Panc1 (cell line): ENCODE measurements at regions not wholly inside any gene's neighbourhood (a gene's known extent, or its start where the extent isn't known, plus 50 kb on each side); places are given as distances from the start of the nearest gene placed in this dataset.

Experiments
- ATAC-seq: fragments of 200-7000 bp; cut with Tn5 transposase; 2 replicates; pipeline ENCODE4 v1.9.1; 2020; ENCODE audit warnings: mild to moderate bottlenecking, moderate library complexity
- BruUV-seq: library from RNA; stranded (reverse); fragments of 400-500 nt; replicated peaks from 2 replicates; lab custom pipeline; 2021; lab: Mats Ljungman, UMichigan
- CTCF ChIA-PET: fragments of 300-600 bp; sonication (Branson Sonifier 250); formaldehyde crosslinking; loops from one replicate; lab custom pipeline; 2022; ENCODE audit warnings: antibody characterized with exemption; lab: Charles Lee
- POLR2A ChIA-PET: fragments of 300-600 bp; sonication (Branson Sonifier 250); formaldehyde crosslinking; loops from one replicate; lab custom pipeline; 2022; ENCODE audit warnings: antibody characterized with exemption; lab: Charles Lee
- DNase-seq: peaks from one replicate; pipeline ENCODE4 v3.0.0-alpha.2; 2010; ENCODE audit warnings: low read depth, low spot score
- H3K27ac ChIP-seq: 2 replicates; pipeline ENCODE4 v1.5.1; 2011; ENCODE audit warnings: mild to moderate bottlenecking, low read length, inconsistent platforms
- H3K27me3 ChIP-seq: fragments of 200-500 bp; sonication (Bioruptor generic); 2 replicates; pipeline ENCODE4 v1.6.0; 2014; ENCODE audit warnings: low read length, inconsistent platforms; ENCODE audit not compliant: control insufficient read depth, insufficient read depth
- H3K36me3 ChIP-seq: fragments of 200-500 bp; sonication (Bioruptor generic); 2 replicates; pipeline ENCODE4 v1.5.1; 2014; ENCODE audit warnings: inconsistent platforms, mild to moderate bottlenecking, low read length, moderate library complexity; ENCODE audit not compliant: control insufficient read depth, insufficient read depth
- H3K4me1 ChIP-seq: 2 replicates; pipeline ENCODE4 v1.5.1; 2011; ENCODE audit warnings: inconsistent platforms, mild to moderate bottlenecking, low read length, moderate library complexity; ENCODE audit not compliant: control insufficient read depth, insufficient read depth
- H3K4me3 ChIP-seq, 2 experiments: 2 replicates each; pipeline ENCODE4 v1.5.1; 2011 to 2012; ENCODE audit warnings: low read depth in 2 of 2, low read length in 2 of 2, mild to moderate bottlenecking in 2 of 2, inconsistent platforms in 1 of 2, moderate library complexity in 1 of 2
- H3K9me3 ChIP-seq: fragments of 200-500 bp; sonication (Bioruptor generic); 2 replicates; pipeline ENCODE4 v1.5.1; 2014; ENCODE audit warnings: low read depth, mild to moderate bottlenecking, inconsistent platforms, low read length, moderate library complexity; ENCODE audit not compliant: control insufficient read depth, insufficient read depth
- POLR2AphosphoS5 ChIP-seq: IDR thresholded peaks from 2 replicates; pipeline ENCODE4 v1.6.1; 2012; ENCODE audit warnings: mild to moderate bottlenecking, low read depth, low read length, moderate library complexity
- SIN3A ChIP-seq: IDR thresholded peaks from 2 replicates; pipeline ENCODE4 v1.6.1; 2012; ENCODE audit warnings: low read depth, mild to moderate bottlenecking, low read length, moderate library complexity, borderline replicate concordance; ENCODE audit not compliant: insufficient read depth
- TCF7L2 ChIP-seq: IDR thresholded peaks from 2 replicates; pipeline ENCODE4 v1.6.1; 2011; ENCODE audit warnings: mild to moderate bottlenecking, low read depth, low read length, inconsistent platforms
- in situ Hi-C: cut with HindIII; loops from 2 replicates; pipeline ENCODE4 v1.10.0; 2016; ENCODE audit warnings: low sequenced_read_pairs, low pct_unique_long_range_greater_than_20kb
- intact Hi-C: fragments of 100-400 bp; cut with micrococcal nuclease; formaldehyde crosslinking; loops from one replicate; pipeline ENCODE4 v1.10.0; 2022; ENCODE audit not compliant: unreplicated experiment
- TF ChIP-seq, protein P1 (sequence below), 2 experiments: IDR thresholded peaks; 2 replicates each; pipeline ENCODE4 v1.6.1; 2011 to 2012; ENCODE audit warnings: low read depth in 2 of 2, control low read depth in 1 of 2, low read length in 1 of 2, mild to moderate bottlenecking in 1 of 2, moderate library complexity in 1 of 2; ENCODE audit not compliant: insufficient read depth in 1 of 2
- TF ChIP-seq, protein P2 (sequence below): fragments of 450-650 bp; IDR thresholded peaks from 2 replicates; pipeline ENCODE4 v1.5.1; 2017; ENCODE audit warnings: mild to moderate bottlenecking

DNA sequence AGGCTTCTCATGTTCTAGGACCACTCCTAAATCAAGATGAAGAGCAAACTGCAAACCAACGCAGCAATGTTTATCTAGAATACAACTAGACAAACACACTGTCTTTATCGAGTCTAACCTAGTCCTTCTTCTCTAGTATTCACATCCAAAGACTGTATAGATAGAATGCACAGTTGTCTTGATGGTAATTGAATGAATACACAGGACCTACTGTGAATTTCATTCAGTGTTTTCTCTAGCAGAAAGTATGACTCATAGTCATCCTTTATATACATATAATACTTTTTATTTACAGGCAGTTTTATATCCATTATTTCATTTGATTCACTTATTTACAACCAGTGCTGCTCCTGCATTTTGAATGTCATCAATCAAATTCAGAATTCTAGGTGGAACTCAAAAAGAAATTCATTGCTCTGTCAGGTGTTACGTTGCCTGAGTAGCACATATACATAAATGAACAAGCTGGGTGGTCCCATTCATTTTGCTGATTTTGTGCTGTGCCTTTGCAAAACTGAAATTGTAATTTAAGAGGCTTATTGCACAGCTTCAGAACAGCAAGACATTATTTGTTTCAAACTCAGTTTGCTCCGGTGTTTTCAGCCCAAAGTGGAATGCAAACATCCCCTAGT is 374.8 kb downstream of the EPHA4 start:
- TF ChIP-seq TCF7L2 (no peak), POLR2AphosphoS5 (no peak), SIN3A (no peak)
- TF ChIP-seq, protein P1, sequence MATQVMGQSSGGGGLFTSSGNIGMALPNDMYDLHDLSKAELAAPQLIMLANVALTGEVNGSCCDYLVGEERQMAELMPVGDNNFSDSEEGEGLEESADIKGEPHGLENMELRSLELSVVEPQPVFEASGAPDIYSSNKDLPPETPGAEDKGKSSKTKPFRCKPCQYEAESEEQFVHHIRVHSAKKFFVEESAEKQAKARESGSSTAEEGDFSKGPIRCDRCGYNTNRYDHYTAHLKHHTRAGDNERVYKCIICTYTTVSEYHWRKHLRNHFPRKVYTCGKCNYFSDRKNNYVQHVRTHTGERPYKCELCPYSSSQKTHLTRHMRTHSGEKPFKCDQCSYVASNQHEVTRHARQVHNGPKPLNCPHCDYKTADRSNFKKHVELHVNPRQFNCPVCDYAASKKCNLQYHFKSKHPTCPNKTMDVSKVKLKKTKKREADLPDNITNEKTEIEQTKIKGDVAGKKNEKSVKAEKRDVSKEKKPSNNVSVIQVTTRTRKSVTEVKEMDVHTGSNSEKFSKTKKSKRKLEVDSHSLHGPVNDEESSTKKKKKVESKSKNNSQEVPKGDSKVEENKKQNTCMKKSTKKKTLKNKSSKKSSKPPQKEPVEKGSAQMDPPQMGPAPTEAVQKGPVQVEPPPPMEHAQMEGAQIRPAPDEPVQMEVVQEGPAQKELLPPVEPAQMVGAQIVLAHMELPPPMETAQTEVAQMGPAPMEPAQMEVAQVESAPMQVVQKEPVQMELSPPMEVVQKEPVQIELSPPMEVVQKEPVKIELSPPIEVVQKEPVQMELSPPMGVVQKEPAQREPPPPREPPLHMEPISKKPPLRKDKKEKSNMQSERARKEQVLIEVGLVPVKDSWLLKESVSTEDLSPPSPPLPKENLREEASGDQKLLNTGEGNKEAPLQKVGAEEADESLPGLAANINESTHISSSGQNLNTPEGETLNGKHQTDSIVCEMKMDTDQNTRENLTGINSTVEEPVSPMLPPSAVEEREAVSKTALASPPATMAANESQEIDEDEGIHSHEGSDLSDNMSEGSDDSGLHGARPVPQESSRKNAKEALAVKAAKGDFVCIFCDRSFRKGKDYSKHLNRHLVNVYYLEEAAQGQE (IDR thresholded peaks at IDR 0.05; ENCODE audit: insufficient read depth in 1 of 2, low read depth in 2 of 2, low read length in 1 of 2): no peak
- TF ChIP-seq, protein P2, sequence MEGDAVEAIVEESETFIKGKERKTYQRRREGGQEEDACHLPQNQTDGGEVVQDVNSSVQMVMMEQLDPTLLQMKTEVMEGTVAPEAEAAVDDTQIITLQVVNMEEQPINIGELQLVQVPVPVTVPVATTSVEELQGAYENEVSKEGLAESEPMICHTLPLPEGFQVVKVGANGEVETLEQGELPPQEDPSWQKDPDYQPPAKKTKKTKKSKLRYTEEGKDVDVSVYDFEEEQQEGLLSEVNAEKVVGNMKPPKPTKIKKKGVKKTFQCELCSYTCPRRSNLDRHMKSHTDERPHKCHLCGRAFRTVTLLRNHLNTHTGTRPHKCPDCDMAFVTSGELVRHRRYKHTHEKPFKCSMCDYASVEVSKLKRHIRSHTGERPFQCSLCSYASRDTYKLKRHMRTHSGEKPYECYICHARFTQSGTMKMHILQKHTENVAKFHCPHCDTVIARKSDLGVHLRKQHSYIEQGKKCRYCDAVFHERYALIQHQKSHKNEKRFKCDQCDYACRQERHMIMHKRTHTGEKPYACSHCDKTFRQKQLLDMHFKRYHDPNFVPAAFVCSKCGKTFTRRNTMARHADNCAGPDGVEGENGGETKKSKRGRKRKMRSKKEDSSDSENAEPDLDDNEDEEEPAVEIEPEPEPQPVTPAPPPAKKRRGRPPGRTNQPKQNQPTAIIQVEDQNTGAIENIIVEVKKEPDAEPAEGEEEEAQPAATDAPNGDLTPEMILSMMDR: no peak
- BruUV-seq: no TSS peak
- intact Hi-C loops (no loop called here), in situ Hi-C loops (no loop called here)
- Histone ChIP-seq H3K4me3 (no peak overlapping the region), H3K9me3 (no peaks in the 10 kb centered on the region), H3K27ac (no peak overlapping the region), H3K36me3 (no peaks in the 10 kb centered on the region), H3K4me1 (no peaks in the 10 kb centered on the region), H3K27me3 (no peaks in the 10 kb centered on the region)
- ChIA-PET CTCF (no interaction called here), POLR2A (no interaction called here)
- ATAC-seq (no peak), DNase-seq (no peak)

DNA sequence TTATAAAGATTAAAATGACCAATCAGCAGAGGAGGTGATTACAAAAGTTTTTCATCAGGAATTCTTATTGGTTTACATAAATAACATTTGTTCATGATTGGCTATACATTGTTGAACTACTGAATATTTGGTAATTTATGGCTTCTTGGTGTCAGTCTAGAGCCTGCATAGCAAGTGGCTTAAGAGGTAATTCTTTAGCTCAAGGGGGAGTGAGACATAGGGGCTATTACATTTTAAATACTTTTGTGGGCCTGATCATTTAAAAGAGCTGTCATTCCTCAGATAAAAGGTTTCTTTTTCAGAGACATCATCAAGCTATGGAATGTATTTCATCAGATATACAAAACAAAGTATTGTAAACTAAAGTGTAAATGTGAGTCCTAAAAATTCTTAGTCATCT is 373.8 kb downstream of the EPHA4 start:
- Histone ChIP-seq H3K27ac (no peak overlapping the region), H3K9me3 (no peaks in the 10 kb centered on the region), H3K4me1 (no peaks in the 10 kb centered on the region), H3K27me3 (no peaks in the 10 kb centered on the region), H3K36me3 (no peaks in the 10 kb centered on the region), H3K4me3 (no peak overlapping the region)
- TF ChIP-seq SIN3A: no peak
- TF ChIP-seq TCF7L2: no peak
- TF ChIP-seq, protein P1 (IDR thresholded peaks at IDR 0.05; ENCODE audit: insufficient read depth in 1 of 2, low read depth in 2 of 2, low read length in 1 of 2): no peak
- no peak for TF ChIP-seq POLR2AphosphoS5
- TF ChIP-seq, protein P2: no peak
- CTCF ChIA-PET: no interaction called here
- no TSS peak for BruUV-seq
- no peak for ATAC-seq
- in situ Hi-C loops: no loop called here
- DNase-seq: no peak
- POLR2A ChIA-PET: no interaction called here
- intact Hi-C loops: no loop called here
